ENCODE measurements at regions not wholly inside any gene's neighbourhood (a gene's known extent, or its start where the extent isn't known, plus 50 kb on each side); places are given as distances from the start of the nearest gene placed in this dataset.

- H3K4me3 ChIP-seq (replicated peaks; ENCODE audit: low read depth, low read length): no peak overlapping the region
- DNase-seq (ENCODE audit: low read depth): no peak
- no peak for TF ChIP-seq CTCF (IDR thresholded peaks at IDR 0.05; ENCODE audit: low read length, missing control alignments)
Measured at GRCh38 chr11:80146232-80146631, 705.4 kb upstream of the TENM4 start.

GRCh38 chr11:80144897-80145594 is 704.2 kb upstream of the TENM4 start:
- TF ChIP-seq CTCF (IDR thresholded peaks at IDR 0.05; ENCODE audit: low read length, missing control alignments): no peak
- H3K4me3 ChIP-seq (replicated peaks; ENCODE audit: low read depth, low read length): no peak overlapping the region
- no peak for DNase-seq (ENCODE audit: low read depth)

GRCh38 chr11:80136991-80137390 is 696.2 kb upstream of the TENM4 start:
- no peak for TF ChIP-seq CTCF (IDR thresholded peaks at IDR 0.05; ENCODE audit: low read length, missing control alignments)
- no peak overlapping the region for H3K4me3 ChIP-seq (replicated peaks; ENCODE audit: low read depth, low read length)
- DNase-seq (ENCODE audit: low read depth): peak; percentile 28

GRCh38 chr11:80129396-80129795 is 688.6 kb upstream of the TENM4 start:
- no peak for TF ChIP-seq CTCF (IDR thresholded peaks at IDR 0.05; ENCODE audit: low read length, missing control alignments)
- DNase-seq (ENCODE audit: low read depth): no peak
- no peak overlapping the region for H3K4me3 ChIP-seq (replicated peaks; ENCODE audit: low read depth, low read length)

GRCh38 chr11:80122211-80122610 is 681.4 kb upstream of the TENM4 start:
- no peak for TF ChIP-seq CTCF (IDR thresholded peaks at IDR 0.05; ENCODE audit: low read length, missing control alignments)
- DNase-seq (ENCODE audit: low read depth): no peak
- no peak overlapping the region for H3K4me3 ChIP-seq (replicated peaks; ENCODE audit: low read depth, low read length)

- no peak for TF ChIP-seq CTCF (IDR thresholded peaks at IDR 0.05; ENCODE audit: low read length, missing control alignments)
- no peak for DNase-seq (ENCODE audit: low read depth)
- H3K4me3 ChIP-seq (replicated peaks; ENCODE audit: low read depth, low read length): no peak overlapping the region
Measured at GRCh38 chr11:80118073-80118472, 677.2 kb upstream of the TENM4 start.

- H3K4me3 ChIP-seq (replicated peaks; ENCODE audit: low read depth, low read length): no peak overlapping the region
- TF ChIP-seq CTCF (IDR thresholded peaks at IDR 0.05; ENCODE audit: low read length, missing control alignments): no peak
- no peak for DNase-seq (ENCODE audit: low read depth)
Measured at GRCh38 chr11:80116796-80117195, 676.0 kb upstream of the TENM4 start.
